Thyroid gland (tissue), 4 donors: ENCODE measurements at regions not wholly inside any gene's neighbourhood (a gene's known extent, or its start where the extent isn't known, plus 50 kb on each side); places are given as distances from the start of the nearest gene placed in this dataset.

Source experiments
- DNase-seq, 2 donors: peaks; one replicate each; pipeline ENCODE4 v3.0.0-alpha.2; 2019
- H3K27ac ChIP-seq, 3 donors: fragments of 200-600 bp; sonication (generic); 1 replicate in 2 of 3; 2 replicates in 1 of 3; pipeline ENCODE4 v1.5.1; 2016 to 2019; ENCODE audit warnings: mild to moderate bottlenecking in 1 of 3, moderate library complexity in 1 of 3
- H3K27me3 ChIP-seq: fragments of 200-600 bp; sonication (generic); one replicate; pipeline ENCODE4 v1.5.1; 2019
- H3K36me3 ChIP-seq, 2 donors: fragments of 200-600 bp; sonication (generic); one replicate each; pipeline ENCODE4 v1.5.1; 2016 to 2019
- H3K4me1 ChIP-seq, 2 donors: fragments of 200-600 bp; sonication (generic); one replicate each; pipeline ENCODE4 v1.5.1; 2017 to 2019
- H3K4me3 ChIP-seq, 3 donors: fragments of 200-600 bp; sonication (generic); replicated peaks in 1 of 3; 1 replicate in 2 of 3; 2 replicates in 1 of 3; pipeline ENCODE4 v1.5.1; 2016; ENCODE audit warnings: mild to moderate bottlenecking in 1 of 3
- H3K9me3 ChIP-seq: fragments of 200-600 bp; sonication (generic); one replicate; pipeline ENCODE4 v1.5.1; 2017
- CTCF ChIP-seq, 6 experiments: fragments of 200-600 bp in 3 of 6; fragments of 450-650 bp in 3 of 6; sonication (generic) in 3 of 6; IDR thresholded peaks; one replicate each; pipeline ENCODE4 v1.5.1; 2016 to 2019; ENCODE audit warnings: antibody characterized with exemption in 6 of 6, mild to moderate bottlenecking in 2 of 6, inconsistent platforms in 1 of 6, moderate library complexity in 1 of 6
- POLR2A ChIP-seq, 2 donors: fragments of 450-650 bp; IDR thresholded peaks; one replicate each; pipeline ENCODE4 v1.6.1; 2017; ENCODE audit warnings: antibody characterized with exemption in 2 of 2, mild to moderate bottlenecking in 2 of 2, moderate library complexity in 1 of 2
- WGBS, 2 donors: methylation state at CpG; one replicate each; pipeline ENCODE4 v1.1.5; 2017; 5-methylcytosine and 5-hydroxymethylcytosine counted together
- intact Hi-C: fragments of 100-400 bp; cut with DNase I; formaldehyde crosslinking; loops from one replicate; pipeline ENCODE4 v1.15.1; 2023

GRCh38 chr7:96449094-96449493 is 127.2 kb upstream of the SLC25A13 start:
- H3K9me3 ChIP-seq = no peaks in the 10 kb centered on the region
- no peak overlapping the region for H3K27ac ChIP-seq
- intact Hi-C loops = no loop called here
- WGBS, 2 donors = 71 to 92% methylated on average over 4 of the region's 4 CpGs
- no peaks in the 10 kb centered on the region for H3K4me1 ChIP-seq
- H3K36me3 ChIP-seq = no peaks in the 10 kb centered on the region
- no peaks in the 10 kb centered on the region for H3K27me3 ChIP-seq
- no peak overlapping the region for H3K4me3 ChIP-seq
- DNase-seq = no peak
- TF ChIP-seq POLR2A (IDR thresholded peaks at IDR 0.05) (no peak), CTCF (IDR thresholded peaks at IDR 0.05) (no peak)

DNA sequence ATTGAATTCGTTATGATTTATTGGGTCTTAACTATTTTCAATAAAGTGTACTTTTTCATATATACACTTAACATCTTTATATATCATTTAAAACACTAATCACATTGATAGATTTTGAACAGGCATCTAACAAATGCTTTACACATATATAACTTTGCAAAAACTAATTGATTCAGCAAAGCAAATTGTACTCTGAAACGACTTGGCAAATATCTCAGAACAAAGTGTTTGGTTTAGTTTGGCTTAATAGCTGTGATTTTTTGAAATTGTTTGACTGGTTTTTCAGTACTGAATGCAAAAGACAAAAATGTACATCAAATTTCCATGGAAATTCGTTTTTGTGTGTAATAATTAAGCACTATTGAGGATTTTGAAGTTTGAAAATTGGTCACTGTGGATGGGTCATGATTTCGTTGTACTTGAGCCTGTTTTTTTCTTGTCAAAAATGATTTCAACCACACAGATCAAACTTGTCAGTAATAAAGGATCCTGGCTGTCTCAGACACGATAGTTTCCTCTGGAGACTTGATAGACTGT is 125.3 kb upstream of the SLC25A13 start:
- TF ChIP-seq CTCF (IDR thresholded peaks at IDR 0.05) (no peak), POLR2A (IDR thresholded peaks at IDR 0.05) (no peak)
- no peaks in the 10 kb centered on the region for H3K27me3 ChIP-seq
- H3K36me3 ChIP-seq = no peaks in the 10 kb centered on the region
- H3K27ac ChIP-seq = no peak overlapping the region
- H3K4me3 ChIP-seq = no peak overlapping the region
- H3K4me1 ChIP-seq = no peaks in the 10 kb centered on the region
- intact Hi-C loops = no loop called here
- DNase-seq = no peak
- H3K9me3 ChIP-seq = no peaks in the 10 kb centered on the region
- WGBS, 2 donors = 55 to 58% methylated on average over 5 of the region's 5 CpGs

GRCh38 chr7:96441436-96442084 is 119.7 kb upstream of the SLC25A13 start:
- TF ChIP-seq POLR2A (IDR thresholded peaks at IDR 0.05) = no peak
- no peak for TF ChIP-seq CTCF (IDR thresholded peaks at IDR 0.05)
- no peak for DNase-seq
- Histone ChIP-seq H3K27me3 (no peaks in the 10 kb centered on the region), H3K36me3 (no peaks in the 10 kb centered on the region), H3K4me3 (no peak overlapping the region), H3K4me1 (no peaks in the 10 kb centered on the region), H3K27ac (no peak overlapping the region), H3K9me3 (no peaks in the 10 kb centered on the region)
- intact Hi-C loops = no loop called here
- WGBS, 2 donors = 91 to 92% methylated on average over 5 of the region's 5 CpGs

DNA sequence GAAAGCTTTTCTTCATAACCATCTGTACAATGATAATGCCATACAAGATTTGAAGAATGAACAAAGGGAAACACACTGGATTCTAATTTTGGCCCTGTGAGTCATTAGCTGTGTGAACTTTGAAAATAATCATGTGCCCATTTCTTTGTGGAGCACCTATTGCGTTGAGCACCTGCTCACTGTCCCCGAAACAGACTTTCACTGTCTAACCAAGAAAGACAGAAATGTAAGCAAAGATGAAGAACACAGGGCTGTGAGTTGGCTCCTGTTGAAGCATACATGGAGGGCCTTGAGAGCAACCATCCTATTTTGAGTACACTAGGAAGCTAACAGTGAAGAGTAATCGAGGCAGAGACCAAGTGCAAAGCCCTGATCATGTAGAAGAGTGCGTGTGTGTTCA is 118.4 kb upstream of the SLC25A13 start:
- H3K36me3 ChIP-seq = no peaks in the 10 kb centered on the region
- no peak for TF ChIP-seq POLR2A (IDR thresholded peaks at IDR 0.05)
- TF ChIP-seq CTCF (IDR thresholded peaks at IDR 0.05) = no peak
- no peak overlapping the region for H3K27ac ChIP-seq
- H3K27me3 ChIP-seq = no peaks in the 10 kb centered on the region
- H3K9me3 ChIP-seq = no peaks in the 10 kb centered on the region
- DNase-seq = no peak
- H3K4me3 ChIP-seq = no peak overlapping the region
- 93 to 94% methylated on average over 4 of the region's 4 CpGs for WGBS, 2 donors
- H3K4me1 ChIP-seq = no peaks in the 10 kb centered on the region
- intact Hi-C loops = no loop called here

- Histone ChIP-seq H3K36me3 (no peaks in the 10 kb centered on the region), H3K9me3 (no peaks in the 10 kb centered on the region), H3K27me3 (no peaks in the 10 kb centered on the region), H3K4me1 (no peaks in the 10 kb centered on the region), H3K4me3 (no peak overlapping the region), H3K27ac (no peak overlapping the region)
- DNase-seq = no peak
- no peak for TF ChIP-seq CTCF (IDR thresholded peaks at IDR 0.05)
- intact Hi-C loops = no loop called here
Observed at GRCh38 chr7:96436880-96437279, 115.0 kb upstream of the SLC25A13 start.
